OCI-LY3 (cell line): ENCODE measurements at regions not wholly inside any gene's neighbourhood (a gene's known extent, or its start where the extent isn't known, plus 50 kb on each side); places are given as distances from the start of the nearest gene placed in this dataset.

Source experiments
- H2AFZ ChIP-seq: fragments of 200-600, 300-600 bp; shearing (Covaris generic); 2 replicates; pipeline ENCODE4 v1.6.0; 2014; ENCODE audit warnings: antibody characterized with exemption, low read depth, low read length
- H3K27ac ChIP-seq: fragments of 200-600, 300-600 bp; sonication (generic); 2 replicates; pipeline ENCODE4 v1.5.1; 2014; ENCODE audit warnings: mild to moderate bottlenecking, low read length, moderate library complexity, mixed read lengths
- H3K27me3 ChIP-seq: fragments of 200-600, 300-600 bp; sonication (generic); 2 replicates; pipeline ENCODE4 v1.6.1; 2014; ENCODE audit warnings: low read depth, low read length, mixed read lengths
- H3K36me3 ChIP-seq: fragments of 200-600, 300-600 bp; sonication (generic); replicated peaks from 2 replicates; pipeline ENCODE3; 2014; ENCODE audit warnings: low read depth, low read length, mixed read lengths
- H3K4me1 ChIP-seq: fragments of 300-600, 200-600 bp; sonication (generic); 2 replicates; pipeline ENCODE4 v1.6.1; 2014; ENCODE audit warnings: low read length, mixed read lengths
- H3K4me2 ChIP-seq: fragments of 200-600, 300-600 bp; sonication (generic); 2 replicates; pipeline ENCODE4 v1.6.1; 2014; ENCODE audit warnings: low read length, mixed read lengths
- H3K4me3 ChIP-seq: fragments of 300-600, 200-600 bp; sonication (generic); 2 replicates; pipeline ENCODE4 v1.5.1; 2014; ENCODE audit warnings: antibody characterized with exemption, mild to moderate bottlenecking, low read length, moderate library complexity
- H3K79me2 ChIP-seq: fragments of 300-600, 200-600 bp; shearing (Covaris generic); 2 replicates; pipeline ENCODE4 v1.6.1; 2014; ENCODE audit warnings: mild to moderate bottlenecking, low read length, mixed read lengths
- H3K9ac ChIP-seq: fragments of 300-600, 200-600 bp; shearing (Covaris generic); 2 replicates; pipeline ENCODE4 v1.6.0; 2014; ENCODE audit warnings: mild to moderate bottlenecking, low read length, moderate library complexity
- H3K9me3 ChIP-seq: fragments of 200-600, 300-600 bp; shearing (Covaris generic); 2 replicates; pipeline ENCODE4 v1.6.1; 2014; ENCODE audit warnings: low read length, mixed read lengths; ENCODE audit not compliant: insufficient read depth
- H4K20me1 ChIP-seq: fragments of 200-600, 300-600 bp; sonication (generic); 2 replicates; pipeline ENCODE4 v1.6.1; 2016; ENCODE audit warnings: low read length, mixed read lengths; ENCODE audit not compliant: insufficient read depth
- CTCF ChIP-seq: fragments of 200-600, 300-600 bp; sonication (generic); IDR thresholded peaks from 2 replicates; pipeline ENCODE4 v1.5.1; 2014; ENCODE audit warnings: antibody characterized with exemption, low read length, low read depth
- EZH2phosphoT487 ChIP-seq: fragments of 200-600 bp; shearing (Covaris generic); IDR thresholded peaks from 2 replicates; pipeline ENCODE4 v1.6.1; 2018; ENCODE audit warnings: antibody characterized with exemption, mixed run types, low read depth

DNA sequence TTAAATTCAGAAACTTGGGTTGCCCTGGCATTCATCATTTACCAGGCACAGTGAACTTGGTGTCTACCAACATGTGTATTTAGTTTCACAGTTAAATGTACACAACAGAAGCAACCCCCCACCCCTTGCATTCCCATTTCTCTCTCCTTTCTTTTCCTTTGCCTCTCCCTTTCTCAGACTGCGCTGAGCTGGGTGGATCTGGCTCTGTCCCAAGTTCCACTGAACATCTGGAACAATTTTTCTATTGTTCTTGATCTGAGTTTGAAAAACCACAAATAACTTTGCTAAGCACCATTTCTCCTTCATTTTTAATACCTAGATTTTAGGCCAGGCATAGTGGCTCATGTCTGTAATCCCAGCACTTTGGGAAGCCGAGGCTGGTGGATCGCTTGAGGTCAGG, 242.2 kb downstream of the ABHD5 start:
- Histone ChIP-seq H3K4me1 (no peaks in the 10 kb centered on the region), H3K27me3 (peaks cover 3% of the 10 kb centered on the region; the same call in 1 of the 2 replicates), H3K4me2 (no peak overlapping the region), H3K9me3 (no peaks in the 10 kb centered on the region), H3K4me3 (no peak overlapping the region), H2AFZ (no peak overlapping the region), H4K20me1 (no peaks in the 10 kb centered on the region), H3K36me3 (no peaks in the 10 kb centered on the region), H3K27ac (no peak overlapping the region), H3K79me2 (no peaks in the 10 kb centered on the region), H3K9ac (no peak overlapping the region)
- TF ChIP-seq CTCF (no peak), EZH2phosphoT487 (no peak)

- Histone ChIP-seq H3K9me3 (no peaks in the 10 kb centered on the region), H3K4me3 (no peak overlapping the region), H4K20me1 (no peaks in the 10 kb centered on the region), H3K79me2 (no peaks in the 10 kb centered on the region), H3K27me3 (no peaks in the 10 kb centered on the region), H3K4me2 (no peak overlapping the region), H2AFZ (no peak overlapping the region), H3K27ac (no peak overlapping the region), H3K4me1 (peaks cover 55% of the 10 kb centered on the region), H3K36me3 (no peaks in the 10 kb centered on the region), H3K9ac (no peak overlapping the region)
- TF ChIP-seq EZH2phosphoT487 (no peak), CTCF (no peak)
These were observed 257.3 kb downstream of the ABHD5 start for GRCh38 chr3:43948013-43948412.

GRCh38 chr3:43949594-43949993, 258.9 kb downstream of the ABHD5 start:
- Histone ChIP-seq H2AFZ (no peak overlapping the region), H3K27me3 (peaks cover 4% of the 10 kb centered on the region; the same call in 1 of the 2 replicates), H3K4me1 (peaks cover 69% of the 10 kb centered on the region), H3K27ac (peak overlapping the region; percentile 22), H3K79me2 (no peaks in the 10 kb centered on the region), H3K9ac (peak overlapping the region; percentile 23; the same call in 1 of the 2 replicates), H3K36me3 (no peaks in the 10 kb centered on the region), H3K4me2 (peak overlapping the region; percentile 62), H4K20me1 (no peaks in the 10 kb centered on the region), H3K4me3 (peak overlapping the region; percentile 51), H3K9me3 (no peaks in the 10 kb centered on the region)
- TF ChIP-seq EZH2phosphoT487, result no peak
- no peak for TF ChIP-seq CTCF

GRCh38 chr3:43950775-43951174, 260.0 kb downstream of the ABHD5 start:
- Histone ChIP-seq H3K79me2 (no peaks in the 10 kb centered on the region), H4K20me1 (no peaks in the 10 kb centered on the region), H3K27me3 (peaks cover 11% of the 10 kb centered on the region; the same call in 1 of the 2 replicates), H3K27ac (no peak overlapping the region), H3K4me2 (peak overlapping the region; percentile 19), H3K9me3 (no peaks in the 10 kb centered on the region), H2AFZ (no peak overlapping the region), H3K9ac (no peak overlapping the region), H3K36me3 (no peaks in the 10 kb centered on the region), H3K4me3 (no peak overlapping the region), H3K4me1 (peaks cover 81% of the 10 kb centered on the region)
- TF ChIP-seq CTCF (no peak), EZH2phosphoT487 (no peak)
